T-helper 2 cell (primary cell): ENCODE measurements at regions not wholly inside any gene's neighbourhood (a gene's known extent, or its start where the extent isn't known, plus 50 kb on each side); places are given as distances from the start of the nearest gene placed in this dataset.
A peak's percentile ranks its signal among the peaks of the same experiment; 100 is the strongest.

Experiments
- DNase-seq, 5 experiments: peaks; one replicate each; pipeline versions ENCODE4 v3.0.0 to v3.0.0-alpha.2; 2012 to 2022

DNA sequence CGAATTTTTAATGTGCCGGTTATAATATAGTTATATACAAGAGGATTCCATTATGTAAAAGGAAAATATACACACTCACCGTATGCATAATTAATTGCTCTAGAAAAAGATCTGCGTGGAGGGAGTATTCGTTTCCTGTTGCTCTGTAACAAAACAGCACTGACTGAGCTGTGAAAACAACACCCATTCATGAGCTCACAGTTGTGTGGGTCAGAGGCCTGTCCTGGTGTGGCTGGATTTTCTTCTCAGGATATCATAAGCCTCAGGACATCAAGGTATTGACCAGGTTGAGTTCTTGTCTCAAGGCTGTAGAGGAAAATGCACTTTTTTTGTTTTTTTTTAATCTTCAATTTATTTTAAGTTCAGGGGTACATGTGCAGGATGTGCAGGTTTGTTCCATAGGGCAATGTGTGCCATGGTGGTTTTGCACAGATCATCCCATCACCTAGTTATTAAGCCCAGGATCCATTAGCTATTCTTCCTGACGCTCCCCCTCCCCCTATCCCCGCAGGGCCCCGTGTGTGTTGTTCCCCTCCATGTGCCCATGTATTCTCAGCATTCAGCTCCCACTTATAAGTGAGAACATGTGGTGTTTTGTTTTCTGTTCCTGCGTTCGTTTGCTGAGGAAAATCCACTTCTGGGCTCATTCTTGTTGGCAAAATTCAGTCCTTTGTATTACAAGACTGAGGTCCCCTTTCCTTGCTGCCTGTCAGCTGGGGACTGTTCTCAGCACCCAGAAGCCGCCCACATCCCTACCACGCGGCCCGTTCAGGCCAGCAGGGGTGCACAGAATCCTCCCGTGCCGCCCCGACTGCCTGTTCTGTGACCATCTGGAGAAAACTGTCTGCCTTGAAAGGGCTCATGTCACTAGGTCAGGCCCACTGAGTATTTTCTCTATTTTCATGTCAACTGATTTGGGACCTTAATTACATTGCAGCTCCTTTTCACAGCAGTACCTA, 87.4 kb upstream of the ERRFI1 start:
- DNase-seq, result peak in 1 of 5 experiments; percentile 57

DNA sequence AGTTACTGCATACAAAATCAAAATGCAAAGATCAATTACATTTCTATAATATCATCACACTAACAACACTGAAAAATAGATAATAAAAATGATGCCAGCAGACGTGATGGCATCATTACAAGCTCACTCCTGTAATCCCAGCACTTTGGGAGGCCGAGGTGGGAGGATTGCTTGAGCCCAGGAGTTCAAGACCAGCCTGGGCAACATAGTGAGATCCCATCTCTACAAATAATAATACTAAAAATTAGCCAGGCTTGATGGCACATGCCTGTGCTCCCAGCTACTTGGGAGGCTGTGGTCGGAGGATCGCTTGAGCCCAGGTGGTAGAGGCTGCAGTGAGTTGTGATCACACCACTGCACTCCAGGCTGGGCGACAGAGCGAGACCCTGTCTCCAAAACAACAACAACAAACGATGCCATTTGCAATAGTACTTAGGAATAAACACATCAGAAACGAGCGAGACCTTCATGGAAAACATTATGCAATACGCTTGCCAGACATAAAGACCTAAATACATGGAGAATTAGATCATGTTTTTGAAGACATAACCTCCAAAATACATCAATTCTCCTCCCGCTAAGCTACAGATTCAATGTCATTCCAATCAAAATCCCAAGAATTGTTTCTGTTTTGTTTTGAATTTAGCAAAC, 86.6 kb upstream of the ERRFI1 start:
- DNase-seq, result no peak

DNA sequence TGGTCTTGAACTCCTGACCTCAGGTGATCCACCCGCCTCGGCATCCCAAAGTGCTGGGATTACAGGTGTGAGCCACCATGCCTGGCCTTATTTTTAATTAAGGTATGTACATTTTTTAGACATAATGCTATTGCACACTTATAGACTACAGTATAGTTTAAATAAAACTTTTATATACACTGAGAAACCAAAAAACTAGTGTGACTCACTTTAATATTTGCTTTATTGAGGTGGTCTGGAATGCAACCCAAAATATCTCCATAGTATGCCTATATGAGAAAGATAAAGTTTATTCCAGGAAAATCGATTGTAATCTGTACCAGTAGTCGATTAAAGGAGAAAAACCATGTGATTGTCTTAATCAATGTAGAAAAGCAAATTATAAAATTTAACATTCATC, 85.5 kb upstream of the ERRFI1 start:
- DNase-seq, result no peak

DNA sequence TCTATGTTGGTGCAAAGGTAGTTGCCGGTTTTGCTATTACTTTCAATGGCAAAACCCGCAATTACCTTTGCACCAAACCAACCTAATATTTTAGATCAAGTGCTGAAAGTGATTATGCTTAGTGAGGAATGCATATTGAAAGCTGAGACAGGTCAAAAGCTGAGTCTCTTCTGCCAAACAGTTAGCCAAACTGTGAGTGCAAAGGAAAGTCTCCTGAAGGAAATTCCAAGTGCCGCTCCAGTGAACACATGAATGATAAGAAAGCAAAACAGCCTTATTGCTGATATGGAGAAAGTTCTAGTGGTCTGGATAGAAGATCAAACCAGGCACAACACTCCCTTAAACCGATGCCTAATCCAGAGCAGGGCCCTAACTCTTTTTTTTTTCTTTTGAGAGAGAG, 83.1 kb upstream of the ERRFI1 start:
- no peak for DNase-seq

DNA sequence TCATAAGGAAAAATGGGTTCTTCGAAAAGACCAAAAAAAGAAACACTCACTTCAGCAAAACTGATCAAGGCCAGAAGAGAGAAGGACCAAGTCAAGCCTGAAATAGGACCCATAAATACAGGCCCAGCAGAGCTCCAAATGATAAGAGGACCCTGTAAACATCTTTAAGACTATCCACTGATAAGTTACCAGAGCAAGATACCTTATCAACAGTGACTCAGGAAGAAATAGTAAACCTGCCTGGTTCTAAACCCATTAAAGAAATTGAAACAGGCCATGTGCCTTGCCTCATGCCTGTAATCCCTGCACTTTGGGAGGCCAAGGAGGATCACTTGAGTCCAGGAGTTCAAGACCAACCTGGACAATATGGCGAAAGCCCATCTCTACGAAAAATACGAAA, 81.8 kb upstream of the ERRFI1 start:
- no peak for DNase-seq

GRCh38 chr1:8104278-8105236, 78.4 kb upstream of the ERRFI1 start:
- DNase-seq, result no peak

DNA sequence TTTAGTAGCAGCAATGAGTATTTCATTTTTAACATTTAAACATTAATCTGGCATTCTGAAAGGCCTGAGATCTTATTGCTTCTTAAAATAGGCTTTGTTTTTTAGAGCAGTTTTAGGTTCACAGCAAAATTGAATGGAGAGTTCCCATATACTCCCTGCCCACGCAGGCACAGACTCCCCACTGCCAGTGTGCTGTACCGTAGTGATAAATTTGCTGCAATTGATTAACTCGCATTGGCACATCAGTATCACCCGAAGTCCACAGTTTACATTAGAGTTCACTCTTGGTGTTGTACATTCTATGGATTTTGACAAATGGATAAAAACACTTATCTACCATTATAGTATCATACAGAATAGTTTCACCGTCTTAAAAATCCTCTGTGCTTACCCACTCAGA, 71.8 kb upstream of the ERRFI1 start:
- no peak for DNase-seq

DNA sequence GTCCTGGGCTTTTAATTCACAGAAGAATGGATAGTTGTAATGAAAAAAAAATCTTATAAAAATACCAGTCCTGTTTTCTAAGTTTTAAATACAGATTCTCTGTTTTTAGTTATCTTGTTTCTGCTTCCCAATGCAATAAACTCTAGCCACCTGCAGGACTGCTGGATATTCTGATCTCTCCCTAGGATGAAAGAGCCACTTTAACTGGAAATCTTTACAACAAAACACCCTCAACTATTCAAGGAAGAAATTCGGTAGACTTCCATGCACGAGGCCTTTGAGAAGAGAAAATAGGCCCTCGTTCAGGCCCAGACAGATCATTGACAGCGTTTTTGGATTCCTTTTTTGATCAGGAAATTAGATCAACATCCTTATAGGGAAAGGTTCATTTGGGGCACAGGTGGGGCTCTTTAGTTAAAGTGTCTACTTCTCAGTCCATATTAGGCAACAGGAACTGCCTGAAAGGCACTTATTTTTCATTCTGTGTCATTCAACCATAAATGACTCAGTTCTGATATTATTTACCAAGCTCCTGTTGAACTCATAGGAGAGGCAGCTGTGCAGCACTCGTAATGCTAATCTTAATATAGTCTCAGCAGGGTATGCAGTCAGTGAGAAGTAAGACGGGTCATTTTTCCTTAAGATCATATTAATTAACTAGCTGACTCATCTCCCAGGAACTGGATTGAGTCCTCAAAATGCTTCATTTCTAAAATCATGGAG, 71.1 kb upstream of the ERRFI1 start:
- DNase-seq, result peak in 1 of 5 experiments; percentile 93

- peak in 1 of 5 experiments; percentile 79 for DNase-seq
These were observed 70.2 kb upstream of the ERRFI1 start for GRCh38 chr1:8096105-8097011.

DNA sequence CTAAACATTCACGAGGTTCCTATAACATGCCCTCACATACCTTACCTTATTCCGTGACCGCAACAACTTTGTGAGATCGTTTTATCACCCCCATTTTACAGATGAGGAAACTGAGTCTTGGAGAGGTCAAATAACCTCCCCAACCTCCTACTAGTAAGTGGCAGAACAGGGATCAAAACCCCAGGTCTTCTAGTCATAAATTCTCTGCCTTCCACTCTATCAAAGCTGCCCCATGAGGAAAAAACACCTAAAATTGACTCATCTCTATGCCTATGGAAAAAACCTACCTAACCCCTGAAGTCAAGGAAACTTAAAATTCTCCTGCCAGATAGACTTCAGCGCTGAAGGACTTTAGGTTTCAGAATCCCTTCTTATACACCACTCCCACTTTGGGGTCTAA, 69.5 kb upstream of the ERRFI1 start:
- no peak for DNase-seq

DNA sequence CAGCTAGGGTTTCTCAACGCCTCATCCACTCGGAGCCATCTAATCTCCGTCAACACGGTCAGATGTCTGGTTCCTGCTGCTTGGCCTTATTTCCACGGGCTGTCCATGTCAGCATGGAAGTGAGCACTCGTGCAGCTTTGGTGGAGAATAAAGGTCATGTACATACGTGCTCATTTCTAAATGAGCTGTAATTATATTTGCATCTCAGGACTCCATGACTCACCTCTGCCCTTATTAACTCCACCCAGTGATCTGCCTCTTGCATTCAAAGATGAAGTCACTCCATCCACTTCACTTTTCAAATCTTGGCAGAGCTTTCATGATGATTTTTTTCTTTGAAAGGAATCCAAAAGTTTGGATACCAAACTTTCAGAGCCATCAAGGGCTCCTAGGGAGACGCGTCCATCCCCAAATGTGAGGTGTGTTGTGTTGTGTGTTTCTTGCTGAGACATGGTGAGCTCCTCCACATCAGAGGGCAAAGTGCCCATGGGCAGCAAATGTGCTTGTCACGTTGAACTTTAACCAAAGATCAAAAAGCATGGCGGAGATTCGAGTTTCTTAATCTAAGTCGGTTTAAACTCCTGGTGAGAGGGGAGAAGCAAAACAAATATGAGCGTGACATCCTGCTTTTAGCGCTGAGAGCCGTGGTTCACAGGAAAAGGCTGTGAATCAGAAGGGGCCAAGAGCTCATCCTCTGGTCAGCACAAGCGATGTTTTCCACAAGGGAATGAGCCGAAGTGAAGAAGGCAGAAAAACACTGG, 68.6 kb upstream of the ERRFI1 start:
- no peak for DNase-seq

DNA sequence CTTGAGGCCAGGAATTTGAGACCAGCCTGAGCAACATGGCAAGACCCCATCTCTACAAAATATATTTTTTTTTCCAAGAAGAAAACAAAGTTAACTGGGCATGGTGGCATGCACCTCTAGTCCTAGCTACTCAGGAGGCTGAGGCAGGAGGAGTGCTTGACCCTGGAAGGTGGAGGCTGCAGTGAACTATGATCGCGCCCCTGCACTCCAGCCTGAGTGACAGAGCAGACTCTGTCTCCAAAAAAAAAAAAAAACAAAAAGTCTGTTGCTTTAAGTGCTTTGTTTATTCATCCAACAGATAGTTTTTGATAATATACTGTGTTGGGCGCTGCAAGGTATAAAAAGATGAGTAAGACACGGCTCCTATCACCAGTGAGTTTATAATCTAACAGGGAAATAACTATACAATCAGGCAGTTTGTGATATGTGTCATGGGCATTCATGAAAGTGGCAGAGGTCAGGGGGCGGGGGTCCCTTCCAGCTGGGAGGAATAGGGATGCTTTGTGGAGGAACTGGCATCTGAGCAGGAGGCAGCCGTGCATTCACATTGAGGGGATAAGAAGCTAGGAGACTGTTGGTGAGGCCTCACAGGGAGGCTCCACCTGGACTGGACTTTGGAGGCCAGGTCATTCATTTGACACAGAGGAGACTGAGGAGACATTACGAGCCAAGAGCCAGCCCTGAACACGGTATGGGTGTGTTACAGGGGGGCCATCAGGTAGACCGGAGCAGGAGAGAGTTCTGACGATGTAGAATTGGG, 67.3 kb upstream of the ERRFI1 start:
- DNase-seq, result no peak

DNA sequence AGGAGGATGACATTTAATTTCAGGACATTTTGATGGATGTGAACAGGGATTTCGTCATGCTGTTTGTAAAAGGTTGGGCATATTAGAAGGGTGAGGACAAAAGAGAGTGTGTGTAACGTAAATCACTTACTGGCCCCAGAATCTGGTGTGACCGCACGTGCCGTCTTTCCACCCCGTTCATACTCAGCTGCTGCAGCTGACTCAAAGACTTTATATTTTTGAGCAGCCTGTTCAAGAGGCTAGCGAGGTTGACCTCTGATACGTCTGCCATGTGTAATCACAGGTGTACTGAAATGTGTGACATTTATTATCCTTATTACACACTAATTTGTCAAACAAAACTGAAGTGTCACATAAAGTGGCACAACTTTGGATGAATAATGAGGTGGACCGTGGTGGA, 66.5 kb upstream of the ERRFI1 start:
- no peak for DNase-seq

DNA sequence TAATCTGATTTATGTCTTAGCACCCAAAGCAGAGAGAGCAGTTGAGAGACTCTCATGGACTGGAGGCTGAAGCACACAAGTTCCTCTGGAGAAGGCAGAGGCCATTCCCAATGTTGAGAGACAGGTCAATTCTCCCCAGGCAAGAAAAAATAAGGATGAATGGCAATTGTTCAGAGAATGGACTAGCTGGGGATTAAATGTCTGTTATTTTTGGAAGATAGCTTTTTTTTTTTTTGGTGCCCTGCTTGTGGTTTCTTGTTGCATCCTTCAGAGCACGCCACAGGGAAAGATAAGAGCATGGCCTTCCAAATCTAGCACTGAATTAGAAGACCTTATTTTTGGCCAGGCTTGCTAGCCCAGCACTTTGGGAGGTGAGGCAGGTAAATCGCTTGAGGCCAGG, 65.6 kb upstream of the ERRFI1 start:
- peak in 1 of 5 experiments; percentile 15 for DNase-seq

GRCh38 chr1:8090241-8090702, 64.2 kb upstream of the ERRFI1 start:
- DNase-seq, result peak in 1 of 5 experiments; percentile 36

DNA sequence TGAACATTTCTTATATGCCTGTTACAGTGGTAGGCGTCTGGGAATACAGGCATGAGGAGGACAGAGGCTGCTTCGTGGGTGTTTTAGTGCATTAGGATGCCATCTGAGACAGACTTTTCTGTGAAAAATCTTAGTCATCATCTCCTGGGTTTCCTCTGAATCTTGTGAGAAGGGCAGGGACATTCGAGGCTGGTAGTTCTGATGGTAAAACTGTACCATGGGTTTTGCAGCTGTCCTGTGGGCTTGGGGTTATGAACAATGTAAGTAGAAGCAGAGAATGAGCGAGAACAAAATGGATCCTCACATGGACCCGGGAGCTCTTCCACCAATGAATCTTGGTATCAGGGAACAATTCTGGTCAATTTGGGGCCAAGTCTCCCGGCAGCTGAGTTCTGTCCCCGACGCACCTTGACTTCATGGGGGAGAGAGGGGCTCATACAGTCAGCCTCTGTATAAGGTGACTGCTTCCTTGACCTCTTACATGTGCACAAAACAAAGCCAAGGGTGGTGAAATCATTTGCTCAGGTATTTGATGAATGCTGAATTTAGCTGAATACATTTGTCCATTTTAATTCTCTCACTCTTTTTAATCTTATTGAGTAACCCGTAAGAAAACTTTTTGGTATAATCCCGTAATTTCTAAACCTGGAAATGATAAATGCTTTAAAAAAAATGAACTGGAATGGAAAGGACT, 63.6 kb upstream of the ERRFI1 start:
- DNase-seq, result no peak

GRCh38 chr1:8086055-8086454, 59.9 kb upstream of the ERRFI1 start:
- DNase-seq, result no peak

DNA sequence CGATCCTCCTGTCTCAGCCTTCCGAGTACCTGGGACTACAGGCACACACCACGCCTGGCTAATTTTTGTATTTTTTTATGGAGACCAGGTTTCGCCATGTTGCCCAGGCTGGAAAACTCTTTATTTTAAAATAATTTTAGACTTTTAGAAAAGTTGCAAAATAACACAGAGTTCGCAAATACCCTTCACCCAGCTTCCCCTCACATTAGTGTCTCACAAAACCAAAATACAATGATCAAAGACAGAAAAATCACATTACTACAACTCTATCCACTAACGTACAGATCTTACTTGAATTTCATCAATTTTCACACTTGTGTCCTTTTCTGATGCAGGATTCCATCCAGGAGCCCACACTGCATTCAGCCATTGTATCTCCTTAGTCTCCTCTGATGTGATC, 58.8 kb upstream of the ERRFI1 start:
- no peak for DNase-seq
